ENCODE measurements at regions not wholly inside any gene's neighbourhood (a gene's known extent, or its start where the extent isn't known, plus 50 kb on each side); places are given as distances from the start of the nearest gene placed in this dataset.
"Not testable (repeated sequence)": the region's sequence is repeated elsewhere in the genome, so short reads cannot be mapped to it uniquely, and the experiment has no call there.

- no peak for DNase-seq
Observed at GRCh38 chr3:61445924-61446323, 115.4 kb upstream of the PTPRG start.

DNA sequence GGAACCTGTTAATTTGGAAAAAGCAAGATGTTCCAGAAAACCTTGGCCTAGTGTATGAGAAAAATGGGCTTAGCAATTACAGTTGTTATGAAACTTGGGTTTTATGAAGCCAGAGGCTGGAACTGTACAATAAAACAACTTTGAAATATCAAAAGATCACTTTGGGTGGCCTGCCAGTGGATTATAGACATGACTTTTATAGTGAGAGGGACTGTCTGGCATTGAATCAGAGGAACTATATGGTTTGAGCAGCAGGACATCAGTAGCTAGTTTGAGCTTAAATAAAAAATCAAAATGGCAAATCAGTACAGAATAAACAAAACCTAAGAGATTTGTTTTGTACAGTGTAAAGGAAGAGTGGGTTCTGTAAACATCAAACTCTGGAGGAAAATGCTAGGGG, 115.0 kb upstream of the PTPRG start:
- no peak for DNase-seq

GRCh38 chr3:61448378-61448777, 113.0 kb upstream of the PTPRG start:
- no peak for DNase-seq

DNA sequence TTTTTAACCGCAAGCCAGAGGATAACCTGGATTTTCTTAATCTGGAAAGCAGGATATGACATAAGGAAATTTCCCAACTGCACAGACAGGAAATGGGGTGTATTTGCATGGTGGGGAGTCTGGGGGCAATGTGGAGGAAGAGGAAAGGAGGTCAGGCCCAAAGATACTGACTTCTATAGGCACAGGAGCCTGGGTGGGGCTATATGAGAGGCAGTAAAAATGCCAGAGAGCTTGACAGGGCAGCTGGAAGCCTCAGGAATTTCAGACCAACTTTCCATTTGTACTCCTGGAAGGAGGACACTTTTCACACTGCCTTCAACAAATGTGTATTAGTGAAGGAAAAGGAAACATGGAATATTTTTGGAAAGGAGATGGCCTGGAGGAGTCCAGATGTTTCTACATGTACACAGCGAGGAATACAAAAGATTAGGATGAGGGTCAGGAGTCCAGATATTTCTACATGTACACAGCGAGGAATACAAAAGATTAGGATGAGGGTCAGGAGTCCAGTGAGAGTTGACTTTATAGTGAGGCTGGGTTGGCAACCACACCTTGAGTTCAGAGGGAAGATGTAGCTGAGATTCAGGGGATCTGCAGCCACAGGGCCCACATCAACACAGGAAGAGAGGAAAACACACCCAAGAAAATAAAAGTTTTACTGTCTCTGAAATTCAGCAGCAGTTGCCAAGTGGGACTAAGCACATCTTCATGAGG, 111.9 kb upstream of the PTPRG start:
- DNase-seq, result no peak

DNA sequence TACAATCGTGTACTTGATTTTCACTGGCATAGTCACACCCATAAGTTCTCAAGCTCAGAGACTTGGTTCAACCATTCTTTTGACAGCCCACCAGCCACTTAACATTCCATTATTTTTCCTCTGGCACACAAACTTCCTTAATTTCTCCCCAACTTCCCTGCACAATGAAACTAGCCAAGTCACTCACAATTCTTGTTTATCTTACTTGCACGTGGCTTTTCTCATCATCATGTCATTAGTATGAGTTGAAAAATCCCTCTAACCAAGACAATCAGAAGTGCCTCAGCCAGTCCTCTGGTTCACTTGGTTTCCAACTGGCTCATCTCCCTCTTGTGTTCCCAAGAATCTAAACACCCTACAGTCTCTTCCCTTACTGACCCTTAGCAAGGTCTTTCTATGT, 110.5 kb upstream of the PTPRG start:
- no peak for DNase-seq

DNA sequence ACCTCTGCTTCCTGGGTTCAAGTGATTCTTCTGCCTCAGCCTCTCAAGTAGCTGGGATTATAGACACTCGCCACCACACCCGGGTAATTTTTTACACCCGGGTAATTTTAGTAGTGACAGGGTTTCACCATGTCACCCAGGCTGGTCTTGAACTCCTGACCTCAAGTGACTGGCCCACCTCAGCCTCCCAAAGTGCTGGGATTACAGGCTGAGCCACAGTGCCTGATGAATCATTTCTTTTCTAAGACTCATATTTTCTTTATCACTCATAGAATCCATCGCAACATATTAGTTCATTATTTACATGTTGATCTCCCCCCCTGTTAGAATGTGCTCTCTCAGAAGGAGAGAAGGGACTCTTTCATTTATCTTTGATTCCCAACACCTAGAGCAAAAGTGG, 109.5 kb upstream of the PTPRG start:
- peak; percentile 59 for DNase-seq

DNA sequence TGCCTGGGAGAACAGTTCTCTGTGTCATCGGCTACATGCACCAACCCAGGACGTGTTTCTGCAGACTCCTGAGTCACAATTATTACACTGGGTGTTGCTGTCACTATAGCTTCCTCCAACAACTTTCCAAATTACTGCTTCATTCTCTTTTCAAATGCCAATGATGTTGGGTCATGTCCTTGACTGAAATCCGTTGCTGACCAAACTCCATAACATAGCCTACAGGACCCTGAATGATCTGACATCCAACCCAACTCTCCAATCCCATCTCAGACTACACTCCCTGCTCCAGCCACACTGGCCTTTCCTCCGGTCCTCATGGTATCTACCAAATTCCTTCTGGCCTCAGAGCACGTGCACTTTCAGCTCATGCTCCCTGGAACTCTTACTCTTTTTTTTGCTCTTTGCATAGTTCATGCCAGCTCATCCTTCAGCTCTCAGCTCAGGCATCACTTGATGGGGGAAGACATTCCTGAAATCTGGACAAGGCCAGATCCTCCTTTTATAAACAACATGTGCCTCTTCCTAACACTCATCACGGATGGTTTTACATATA, 108.8 kb upstream of the PTPRG start:
- peak; percentile 84 for DNase-seq

GRCh38 chr3:61454006-61454585, 107.3 kb upstream of the PTPRG start:
- no peak for DNase-seq

DNA sequence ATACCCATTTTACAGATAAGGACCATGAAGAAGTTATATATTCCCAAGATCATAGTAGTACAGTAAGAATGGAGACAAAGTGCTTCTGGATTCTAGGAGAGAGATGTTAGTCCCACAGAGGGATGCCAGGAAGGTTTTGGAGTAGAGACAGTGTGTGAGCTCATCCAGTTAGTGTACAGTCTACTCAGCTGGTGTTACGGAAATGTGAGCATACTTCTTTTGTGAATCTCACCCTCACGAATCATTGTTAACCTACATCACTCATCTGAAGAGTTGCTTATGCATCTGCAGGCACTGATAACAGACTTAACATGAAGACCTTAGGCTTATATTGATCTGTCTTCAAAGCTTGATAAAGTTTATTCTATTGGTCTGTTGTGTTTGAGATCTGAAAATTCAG, 106.6 kb upstream of the PTPRG start:
- DNase-seq, result peak; percentile 48

DNA sequence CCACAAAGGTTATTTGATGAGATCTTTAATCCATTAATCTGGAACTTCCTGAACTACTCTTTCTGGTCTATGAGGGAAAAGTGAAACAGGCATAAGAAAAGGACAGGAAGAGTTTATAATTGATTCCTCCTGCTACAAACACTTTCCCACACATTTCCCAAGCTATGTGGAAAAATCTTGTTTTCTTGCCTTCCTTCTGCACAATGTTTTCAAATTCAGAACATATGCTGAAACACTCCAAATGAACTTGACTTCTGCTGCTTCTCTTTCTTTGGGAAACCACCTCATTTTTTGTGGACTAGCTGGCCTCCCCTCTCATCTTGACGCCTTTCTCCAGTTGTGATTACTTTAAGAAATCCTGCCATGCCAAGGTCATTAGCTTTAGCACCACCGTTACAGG, 100.7 kb upstream of the PTPRG start:
- DNase-seq, result peak; percentile 36

- no peak for DNase-seq
Observed at GRCh38 chr3:61463191-61463590, 98.2 kb upstream of the PTPRG start.

DNA sequence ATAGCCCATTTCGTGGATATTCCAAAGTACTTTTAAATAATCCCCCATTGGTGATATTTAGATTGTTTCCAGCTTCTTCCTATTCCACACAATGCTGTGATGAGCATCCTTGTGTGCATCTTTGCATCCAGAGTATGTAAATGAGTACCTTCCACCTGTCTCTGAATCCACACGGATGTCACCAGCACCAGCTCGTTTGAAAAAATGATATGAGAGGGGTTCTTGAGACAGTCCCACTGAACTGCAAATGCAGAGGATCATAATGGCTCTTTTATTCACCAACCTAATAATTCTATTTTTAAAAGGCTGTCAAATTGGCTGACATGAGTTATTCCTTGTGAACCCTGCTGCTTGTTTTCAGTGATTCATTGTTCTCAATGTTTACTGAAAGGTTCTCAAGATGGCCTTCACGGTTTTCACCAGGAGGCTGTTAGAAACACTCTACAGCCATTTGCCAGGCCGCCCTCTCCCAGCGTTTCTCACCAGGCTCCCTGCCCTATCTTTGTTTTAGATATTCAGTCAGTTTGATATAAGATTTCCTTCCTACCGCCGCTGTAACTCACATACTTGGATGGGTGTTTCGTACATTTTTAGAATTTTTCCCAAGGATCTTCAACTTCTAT, 96.7 kb upstream of the PTPRG start:
- no peak for DNase-seq

- DNase-seq, result no peak
Observed at GRCh38 chr3:61466357-61466756, 95.0 kb upstream of the PTPRG start.

- no peak for DNase-seq
Observed at GRCh38 chr3:61483997-61484396, 77.4 kb upstream of the PTPRG start.

DNA sequence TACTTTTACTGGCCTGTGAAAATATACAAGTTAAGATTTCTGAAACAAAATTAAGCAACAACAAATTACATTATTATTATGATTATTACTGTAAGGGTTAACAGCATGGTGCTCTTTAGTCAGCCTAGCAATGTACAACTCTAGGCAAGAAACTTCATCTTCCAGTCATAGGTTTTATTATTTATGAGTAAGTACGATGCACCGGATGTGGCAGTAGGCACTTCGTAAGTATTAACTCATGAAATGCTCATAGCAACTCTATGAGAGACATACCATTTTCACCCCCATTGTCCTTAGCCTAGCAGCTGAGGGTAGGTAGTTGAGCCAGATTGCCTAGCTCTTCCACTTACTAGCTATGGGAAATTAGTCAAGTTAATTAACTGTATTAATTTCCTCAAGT, 68.0 kb upstream of the PTPRG start:
- no peak for DNase-seq

- not testable (repeated sequence) for DNase-seq
Observed at GRCh38 chr3:61494309-61494708, 67.1 kb upstream of the PTPRG start.

DNA sequence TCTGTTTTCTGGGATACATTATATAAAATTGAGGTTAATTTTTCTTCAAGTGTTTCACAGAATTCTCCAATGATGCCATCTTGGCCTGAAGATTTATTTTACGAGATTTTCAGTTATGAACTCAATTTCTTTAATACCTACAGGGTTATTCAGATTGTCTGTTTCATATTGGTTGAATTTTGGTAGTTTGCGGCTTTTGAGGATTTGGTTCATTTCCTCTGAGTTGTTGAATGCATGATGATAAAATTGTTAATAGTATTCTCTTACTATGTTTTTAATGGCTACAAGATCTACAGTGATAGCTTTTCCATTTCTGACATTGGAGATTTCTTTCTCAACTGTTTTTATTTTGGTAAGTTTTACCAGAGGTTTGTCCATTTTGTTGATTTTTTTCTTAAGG, 63.9 kb upstream of the PTPRG start:
- DNase-seq, result no peak

GRCh38 chr3:61505197-61505596, 56.2 kb upstream of the PTPRG start:
- DNase-seq, result no peak

DNA sequence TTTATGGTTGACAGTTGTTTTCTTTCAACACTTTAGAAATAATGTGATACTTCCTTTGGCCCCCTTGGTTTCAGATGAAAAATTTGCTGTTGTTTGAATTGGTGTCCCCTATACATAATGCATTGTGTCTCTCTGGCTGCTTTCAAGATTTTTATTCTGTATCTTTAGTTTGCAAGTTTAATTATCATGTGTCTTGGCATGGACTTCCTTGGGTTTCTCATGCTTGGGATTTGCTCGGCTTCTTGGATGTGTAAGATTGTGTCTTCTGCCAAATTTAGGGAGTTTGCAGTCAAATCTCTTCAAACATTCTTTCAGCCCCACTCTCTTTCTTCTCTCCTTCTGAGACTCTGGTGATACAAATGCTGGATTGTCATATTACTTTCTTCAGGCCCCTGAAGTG, 53.4 kb upstream of the PTPRG start:
- no peak for DNase-seq

All from fibroblast of skin of abdomen (primary cell).